Islet of Langerhans (tissue), 1 donor: ENCODE measurements at regions not wholly inside any gene's neighbourhood (a gene's known extent, or its start where the extent isn't known, plus 50 kb on each side); places are given as distances from the start of the nearest gene placed in this dataset.
A peak's percentile ranks its signal among the peaks of the same experiment; 100 is the strongest.

ENCODE experiments used
- FAIRE-seq: peaks from one replicate; lab custom pipeline; 2011; peaks lifted over from hg19 to GRCh38; lab: Jason Lieb, UNC

DNA sequence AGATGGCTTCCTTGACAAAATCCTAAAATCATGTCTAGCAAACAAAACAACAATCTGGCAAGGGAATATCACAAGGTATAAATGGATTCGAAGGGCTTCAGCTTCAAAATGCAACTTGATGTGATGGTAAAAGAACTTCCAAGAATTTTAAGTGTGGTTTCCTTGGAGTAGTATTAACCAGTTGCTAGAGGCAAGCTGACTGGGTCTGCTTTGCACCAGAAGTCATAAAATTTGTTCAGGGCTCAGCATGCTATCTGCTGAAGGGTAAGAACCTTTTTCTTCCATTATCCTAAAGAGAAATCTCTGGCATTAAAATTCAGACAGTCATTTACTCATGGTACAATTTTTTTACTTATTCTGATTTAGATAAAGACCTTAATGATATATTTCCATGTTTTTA, 516.7 kb downstream of the TXNL1 start:
- peak; percentile 5 for FAIRE-seq

GRCh38 chr18:56120782-56121181, 517.6 kb downstream of the TXNL1 start:
- no peak for FAIRE-seq

DNA sequence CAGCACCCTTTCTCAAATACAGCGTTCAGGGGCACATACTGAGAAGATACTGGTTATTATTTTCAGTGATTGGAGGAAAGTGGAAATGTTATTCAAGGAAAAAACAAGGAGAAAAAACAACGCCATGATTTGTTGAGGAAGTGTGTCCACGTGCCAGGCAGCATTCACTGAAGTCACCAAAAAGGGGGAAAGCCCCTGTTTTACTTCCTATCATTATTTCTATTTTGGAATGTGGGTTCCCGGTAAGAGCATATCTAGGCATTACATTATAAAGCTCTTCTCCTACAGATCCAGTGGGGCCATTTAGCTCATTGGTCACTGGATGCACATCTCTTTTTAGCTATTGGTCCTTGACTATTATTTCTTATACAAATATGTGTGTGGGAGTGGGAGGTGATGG, 518.7 kb downstream of the TXNL1 start:
- no peak for FAIRE-seq

- no peak for FAIRE-seq
These were observed 520.0 kb downstream of the TXNL1 start for GRCh38 chr18:56118422-56118821.

DNA sequence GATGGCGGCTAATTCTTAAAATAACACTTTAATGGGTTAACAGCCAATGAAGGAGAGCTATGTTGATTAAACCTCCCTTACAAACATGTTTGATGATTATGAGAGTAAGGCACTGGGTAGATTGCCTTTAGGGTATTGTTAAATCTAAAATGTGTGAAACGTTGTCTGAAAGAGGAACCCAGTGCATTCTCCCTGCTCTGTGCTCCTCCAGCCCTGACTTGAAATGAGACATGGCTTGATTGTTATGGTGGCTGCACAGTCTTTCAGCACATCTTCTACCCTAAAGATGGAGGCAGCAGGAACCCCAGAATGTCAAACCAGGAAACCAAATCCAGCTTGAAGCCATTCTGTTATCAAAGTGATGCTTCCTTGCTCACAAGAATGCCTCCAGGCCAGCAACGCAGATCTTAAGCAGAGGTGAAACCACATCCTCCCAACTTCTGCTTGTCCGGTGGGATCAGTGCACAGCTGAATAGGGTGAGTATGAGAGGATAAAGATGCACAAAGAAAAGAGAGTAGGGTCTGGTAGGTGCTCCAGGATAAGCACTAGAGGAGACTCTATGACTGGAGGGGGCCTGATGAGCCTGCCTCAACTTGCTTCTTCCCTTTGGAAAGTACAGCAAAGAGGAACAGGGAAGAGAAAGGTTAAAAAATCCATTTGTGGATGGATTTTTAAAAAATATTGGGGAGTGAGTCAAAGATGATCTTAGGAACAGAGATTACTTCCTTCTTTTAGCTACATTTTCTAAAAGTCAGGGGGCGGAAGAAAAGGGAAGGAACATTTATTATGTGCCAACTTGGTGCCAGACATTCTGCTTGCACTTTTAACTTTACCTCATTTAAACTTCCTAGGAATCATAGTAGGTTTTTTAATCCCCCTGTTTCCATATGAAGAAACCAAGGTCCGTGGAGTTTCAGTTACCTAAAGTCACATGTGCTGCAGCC, 523.0 kb downstream of the TXNL1 start:
- FAIRE-seq, result no peak

DNA sequence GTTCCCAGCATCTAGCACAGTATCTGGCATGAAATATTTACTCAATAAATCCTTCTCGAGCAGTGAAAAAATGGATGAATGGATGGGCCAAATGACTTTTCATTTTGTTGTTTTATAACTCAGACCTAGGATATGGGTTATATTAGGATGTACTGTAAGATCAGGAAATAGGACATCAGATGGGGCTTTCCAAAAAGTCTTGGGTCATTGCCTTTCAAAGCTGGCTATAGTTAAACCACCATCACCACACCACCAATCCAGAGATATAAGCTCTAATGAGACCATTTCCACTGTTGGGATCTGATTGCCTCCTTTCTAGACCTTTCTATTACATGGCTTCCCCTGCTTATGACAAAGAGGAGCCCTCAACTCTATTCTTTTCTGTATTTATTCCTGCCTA, 525.0 kb upstream of the TCF4 start:
- FAIRE-seq, result no peak

GRCh38 chr18:56112013-56112749, 524.2 kb upstream of the TCF4 start:
- no peak for FAIRE-seq

DNA sequence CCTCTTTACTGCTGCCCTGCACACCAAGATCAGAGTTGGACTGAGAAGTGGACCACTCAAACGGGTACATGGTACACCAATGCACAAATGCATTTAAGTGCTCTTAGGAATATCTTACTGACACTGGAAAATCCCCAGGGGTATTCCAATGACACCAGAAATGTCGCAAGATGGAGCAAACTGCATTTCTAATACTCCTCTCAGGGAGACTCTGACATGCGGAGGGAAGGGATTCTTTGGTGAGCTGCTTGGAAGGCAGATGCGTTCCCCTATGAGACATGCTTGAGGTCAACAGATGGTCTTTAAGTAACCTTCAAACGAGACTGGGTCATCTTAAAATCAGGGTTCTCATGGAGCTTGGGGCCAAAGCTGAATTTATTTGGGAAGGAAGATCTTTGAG, 521.8 kb upstream of the TCF4 start:
- no peak for FAIRE-seq

- no peak for FAIRE-seq
These were observed 520.7 kb upstream of the TCF4 start for GRCh38 chr18:56108478-56109367.

- FAIRE-seq, result no peak
These were observed 520.0 kb upstream of the TCF4 start for GRCh38 chr18:56107821-56108477.

- FAIRE-seq, result no peak
These were observed 512.2 kb upstream of the TCF4 start for GRCh38 chr18:56100090-56100722.

DNA sequence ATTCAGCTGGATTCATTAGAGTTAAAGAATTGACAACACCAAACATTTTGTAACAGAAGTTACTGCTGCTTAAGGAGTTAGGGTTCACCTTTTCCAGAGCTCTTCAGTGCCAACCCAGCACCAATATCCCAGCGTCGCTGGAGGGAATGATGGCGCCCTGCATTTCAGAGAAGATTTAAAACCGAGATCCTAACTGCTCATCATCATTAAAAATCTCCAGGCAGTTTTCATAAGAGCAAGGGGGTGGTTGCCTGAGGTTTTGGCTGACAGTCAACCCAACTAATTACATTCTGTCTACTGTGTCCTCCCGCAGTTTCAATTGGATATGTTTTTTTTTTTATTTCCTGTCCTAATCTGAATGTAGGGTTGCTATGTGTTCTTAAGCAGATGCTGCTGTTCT, 509.6 kb upstream of the TCF4 start:
- FAIRE-seq, result no peak

DNA sequence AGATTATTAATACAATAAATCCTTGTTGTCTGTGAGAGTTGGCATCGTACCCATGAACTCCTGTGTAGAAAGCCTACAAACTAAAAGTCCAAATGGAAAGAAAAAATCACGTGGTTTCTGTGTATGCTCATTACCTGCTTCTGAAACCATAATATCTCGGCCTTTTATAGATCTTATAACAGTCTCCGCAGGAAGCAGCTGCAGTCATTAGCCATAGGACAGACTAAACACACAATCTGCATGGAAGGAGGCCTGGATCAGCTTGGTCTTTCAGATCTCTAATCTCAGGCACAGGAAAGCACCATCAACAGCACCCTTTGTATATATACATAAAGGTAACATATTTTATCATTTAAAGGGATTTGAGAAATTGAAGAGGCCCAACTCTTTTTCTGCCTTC, 508.9 kb upstream of the TCF4 start:
- FAIRE-seq, result no peak

GRCh38 chr18:56089612-56090258, 501.7 kb upstream of the TCF4 start:
- no peak for FAIRE-seq

DNA sequence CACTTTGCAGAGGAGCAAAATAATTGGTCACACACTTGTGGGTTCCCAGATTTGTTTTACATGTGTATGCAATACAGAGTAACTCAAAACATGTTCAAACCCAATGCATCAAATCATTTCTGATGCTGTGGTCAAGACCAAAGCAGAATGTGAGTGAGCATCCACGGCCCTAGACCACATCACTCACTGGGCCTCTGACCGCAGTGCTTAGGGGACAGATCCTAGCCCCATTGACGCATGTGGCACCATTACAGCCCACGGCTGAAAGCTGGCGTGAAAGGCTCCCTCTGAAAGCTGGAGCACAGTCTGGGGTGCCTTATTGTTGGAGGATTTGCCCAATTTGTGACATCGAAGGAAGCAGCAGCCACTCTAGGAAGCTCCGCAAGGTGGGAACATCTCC, 498.8 kb upstream of the TCF4 start:
- no peak for FAIRE-seq

DNA sequence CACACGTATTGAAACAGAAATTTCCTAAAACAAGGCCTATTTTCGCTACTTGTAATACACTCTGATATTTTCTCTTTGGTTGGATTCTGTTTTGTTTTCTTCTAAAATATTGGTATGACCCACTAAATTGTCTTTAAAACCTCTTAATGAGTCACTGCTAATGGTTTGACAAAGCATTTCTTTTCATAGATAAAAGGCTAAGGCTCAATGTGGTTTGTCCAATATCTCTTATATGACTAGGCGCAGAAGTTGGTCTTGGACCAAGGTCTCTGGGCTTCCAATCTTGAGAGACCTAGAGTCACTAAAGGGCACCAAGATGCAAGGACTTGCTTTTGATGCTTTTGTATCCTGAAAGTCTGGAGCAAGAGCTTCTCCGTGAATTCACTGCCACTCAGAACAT, 498.2 kb upstream of the TCF4 start:
- FAIRE-seq, result no peak

- FAIRE-seq, result no peak
These were observed 497.6 kb upstream of the TCF4 start for GRCh38 chr18:56085551-56085950.

DNA sequence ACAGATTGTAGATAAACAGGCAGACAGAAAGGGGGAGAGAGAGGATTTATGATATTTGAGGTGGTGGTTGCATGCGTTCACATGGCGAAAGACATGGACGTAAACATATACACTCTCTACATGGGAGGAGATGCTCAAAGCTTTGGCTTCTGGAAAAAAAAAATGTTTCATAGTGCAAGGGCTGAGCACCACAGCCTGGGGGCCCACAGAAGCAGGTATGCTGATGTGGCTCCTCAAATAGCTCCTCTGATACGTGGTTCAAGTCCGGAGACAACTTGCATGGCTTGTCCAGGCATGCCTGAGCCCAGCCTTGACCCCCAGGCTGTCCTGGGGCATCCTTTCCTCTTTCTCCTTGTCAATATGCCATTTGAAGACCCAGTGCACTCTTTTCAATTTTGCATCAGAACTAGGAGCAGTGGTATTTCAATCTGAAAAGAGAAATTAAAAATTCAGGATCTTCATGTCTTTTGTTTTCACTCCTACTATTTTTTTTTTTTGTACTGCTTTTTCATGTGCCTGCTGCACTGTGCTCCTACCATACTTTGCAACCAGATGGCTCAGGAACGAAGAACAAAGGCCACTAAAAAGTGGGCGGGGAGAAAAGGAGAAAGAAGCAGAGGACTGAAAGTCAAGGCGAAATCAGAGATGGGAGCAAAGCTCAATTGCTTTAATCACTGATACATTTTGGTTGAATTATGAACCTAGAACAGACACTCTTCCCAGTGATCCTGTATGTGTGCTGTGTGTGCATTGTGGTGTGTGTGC, 495.7 kb upstream of the TCF4 start:
- no peak for FAIRE-seq

DNA sequence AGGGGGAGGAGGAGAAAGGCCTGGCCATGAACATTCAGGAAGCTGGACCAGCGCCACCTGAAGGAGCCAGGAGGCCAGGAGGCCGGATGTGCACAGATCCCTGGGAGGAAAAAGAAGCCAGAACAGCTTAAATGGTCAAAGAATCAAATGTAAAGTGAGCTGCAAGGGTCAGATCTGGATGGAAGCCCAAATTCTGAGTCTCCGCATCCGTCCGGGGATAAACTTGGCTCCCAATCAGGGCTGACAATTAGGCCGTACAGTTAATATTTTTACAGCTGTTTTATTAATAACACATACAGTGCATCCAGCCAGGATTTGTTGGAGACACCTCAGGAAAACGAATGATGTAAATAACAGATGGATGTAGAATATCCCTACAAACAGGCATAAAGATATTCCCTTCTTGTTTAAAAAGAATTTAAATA, 495.1 kb upstream of the TCF4 start:
- FAIRE-seq, result no peak

DNA sequence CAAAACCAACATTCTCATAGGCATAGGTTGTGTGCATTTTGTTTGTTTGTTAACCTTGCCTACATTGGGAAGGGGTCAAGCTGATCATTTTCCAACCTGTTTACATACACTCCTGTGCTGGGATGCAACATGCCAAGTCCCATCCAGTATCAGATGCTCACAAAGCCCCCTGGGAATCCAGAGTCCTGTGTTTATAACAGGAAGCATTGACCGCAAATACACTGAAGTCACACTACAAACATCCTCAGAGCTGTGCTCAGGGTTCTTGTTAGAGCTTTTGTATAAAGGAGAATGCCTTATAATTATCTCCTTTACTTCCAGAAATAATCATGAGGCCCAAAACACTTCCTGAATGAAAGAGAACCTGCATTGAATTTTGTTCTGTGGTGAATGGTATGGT, 488.7 kb upstream of the TCF4 start:
- FAIRE-seq, result no peak
